Right lobe of liver (tissue), 4 donors: ENCODE measurements at regions not wholly inside any gene's neighbourhood (a gene's known extent, or its start where the extent isn't known, plus 50 kb on each side); places are given as distances from the start of the nearest gene placed in this dataset.

Experiments used
- POLR2A ChIP-seq: fragments of 450-650 bp; IDR thresholded peaks from one replicate; pipeline ENCODE4 v1.6.1; 2017; ENCODE audit warnings: antibody characterized with exemption, mild to moderate bottlenecking
- TF ChIP-seq, protein P1 (sequence below), 4 donors: fragments of 200-600 bp in 3 of 4; fragments of 450-650 bp in 1 of 4; IDR thresholded peaks; one replicate each; pipeline versions ENCODE4 v1.5.1 to v1.8.0; 2016 to 2022; ENCODE audit warnings: antibody characterized with exemption in 4 of 4, mild to moderate bottlenecking in 2 of 4
- donor health status: DM: no; HTN: no; CAD: no.
- donor health status: DM: no; HTN: no; CAD: no.
- donor health status: DM: no; HTN: yes; CAD: no.

DNA sequence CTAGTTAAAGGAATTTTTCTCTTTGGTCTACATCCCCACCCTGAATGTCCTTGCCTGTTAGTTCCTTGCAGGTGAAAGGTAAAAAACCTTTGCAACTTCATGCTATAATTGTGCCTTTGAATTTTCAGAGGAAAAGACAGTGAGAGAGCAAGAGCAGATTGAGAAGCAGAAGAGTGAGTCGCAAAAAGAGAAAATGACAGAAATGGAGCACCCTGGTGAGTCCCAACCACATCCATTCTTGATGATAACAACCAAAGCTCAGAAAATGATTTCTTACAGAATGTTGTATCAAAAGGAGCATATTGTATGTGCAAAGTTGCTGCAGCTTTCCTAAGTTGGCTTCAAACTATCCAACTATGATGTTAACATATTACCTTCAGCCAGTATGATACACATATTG lies 165.2 kb upstream of the CENPW start:
- no peak for TF ChIP-seq POLR2A
- TF ChIP-seq, protein P1, sequence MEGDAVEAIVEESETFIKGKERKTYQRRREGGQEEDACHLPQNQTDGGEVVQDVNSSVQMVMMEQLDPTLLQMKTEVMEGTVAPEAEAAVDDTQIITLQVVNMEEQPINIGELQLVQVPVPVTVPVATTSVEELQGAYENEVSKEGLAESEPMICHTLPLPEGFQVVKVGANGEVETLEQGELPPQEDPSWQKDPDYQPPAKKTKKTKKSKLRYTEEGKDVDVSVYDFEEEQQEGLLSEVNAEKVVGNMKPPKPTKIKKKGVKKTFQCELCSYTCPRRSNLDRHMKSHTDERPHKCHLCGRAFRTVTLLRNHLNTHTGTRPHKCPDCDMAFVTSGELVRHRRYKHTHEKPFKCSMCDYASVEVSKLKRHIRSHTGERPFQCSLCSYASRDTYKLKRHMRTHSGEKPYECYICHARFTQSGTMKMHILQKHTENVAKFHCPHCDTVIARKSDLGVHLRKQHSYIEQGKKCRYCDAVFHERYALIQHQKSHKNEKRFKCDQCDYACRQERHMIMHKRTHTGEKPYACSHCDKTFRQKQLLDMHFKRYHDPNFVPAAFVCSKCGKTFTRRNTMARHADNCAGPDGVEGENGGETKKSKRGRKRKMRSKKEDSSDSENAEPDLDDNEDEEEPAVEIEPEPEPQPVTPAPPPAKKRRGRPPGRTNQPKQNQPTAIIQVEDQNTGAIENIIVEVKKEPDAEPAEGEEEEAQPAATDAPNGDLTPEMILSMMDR (IDR thresholded peaks at IDR 0.05) = no peak
